Glomerular visceral epithelial cell (primary cell): ENCODE measurements at regions not wholly inside any gene's neighbourhood (a gene's known extent, or its start where the extent isn't known, plus 50 kb on each side); places are given as distances from the start of the nearest gene placed in this dataset.
A peak's percentile ranks its signal among the peaks of the same experiment; 100 is the strongest.
"Not testable (repeated sequence)": the region's sequence is repeated elsewhere in the genome, so short reads cannot be mapped to it uniquely, and the experiment has no call there.

Source experiments
- DNase-seq: peaks from one replicate; pipeline ENCODE4 v3.0.0-alpha.2; 2016; ENCODE audit errors: extremely low spot score

DNA sequence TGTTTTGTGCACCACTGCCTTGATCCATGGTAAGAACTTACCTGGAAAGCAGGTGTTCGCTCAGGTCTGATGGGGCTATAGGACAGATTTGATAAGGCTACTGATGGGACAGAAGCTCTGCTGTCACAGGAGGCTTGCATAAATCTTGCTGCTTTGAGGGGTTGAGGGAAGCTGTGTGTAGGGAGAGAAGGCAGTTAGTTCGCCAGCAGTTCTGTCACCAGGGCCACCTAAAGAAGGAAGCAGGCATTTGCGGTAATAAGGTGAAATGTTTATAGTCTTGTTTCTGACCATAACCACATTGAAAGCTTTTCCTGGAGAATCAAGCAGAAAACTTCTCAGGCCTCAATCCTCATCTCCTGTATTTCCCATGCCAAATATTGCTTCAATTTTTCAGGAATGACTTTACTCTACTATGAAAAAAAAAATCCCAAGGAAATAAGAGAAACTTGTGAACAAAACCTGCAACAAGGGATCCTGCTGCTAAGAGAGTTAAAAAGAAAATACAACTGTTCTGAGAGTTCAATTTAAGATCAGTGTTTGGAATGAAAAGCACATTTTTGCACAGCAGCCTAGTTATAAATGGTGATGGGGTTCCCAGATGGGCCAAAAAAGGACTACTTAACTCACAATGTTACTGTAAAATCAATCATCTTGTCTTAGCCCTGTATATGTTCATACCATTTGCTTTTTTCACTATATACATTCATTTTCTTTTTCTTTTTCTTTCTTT, 122.0 kb upstream of the RANBP3L start:
- DNase-seq, result no peak

DNA sequence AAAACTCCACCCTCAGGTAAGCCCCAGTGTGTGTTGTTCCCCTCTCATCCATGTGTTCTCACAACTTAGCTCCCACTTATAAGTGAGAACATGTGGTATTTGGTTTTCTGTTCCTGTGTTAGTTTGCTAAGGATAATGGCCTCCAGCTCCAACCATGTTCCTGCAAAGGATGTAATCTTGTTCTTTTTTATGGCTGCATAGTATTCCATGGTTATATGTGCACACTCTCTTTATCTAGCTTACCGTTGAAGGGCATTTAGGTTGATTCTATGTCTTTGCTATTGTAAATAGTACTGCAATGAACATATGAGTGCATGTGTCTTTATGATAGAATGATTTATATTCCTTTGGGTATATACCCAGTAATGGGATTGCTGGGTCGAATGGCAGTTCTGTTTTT, 124.4 kb upstream of the RANBP3L start:
- DNase-seq, result not testable (repeated sequence)

DNA sequence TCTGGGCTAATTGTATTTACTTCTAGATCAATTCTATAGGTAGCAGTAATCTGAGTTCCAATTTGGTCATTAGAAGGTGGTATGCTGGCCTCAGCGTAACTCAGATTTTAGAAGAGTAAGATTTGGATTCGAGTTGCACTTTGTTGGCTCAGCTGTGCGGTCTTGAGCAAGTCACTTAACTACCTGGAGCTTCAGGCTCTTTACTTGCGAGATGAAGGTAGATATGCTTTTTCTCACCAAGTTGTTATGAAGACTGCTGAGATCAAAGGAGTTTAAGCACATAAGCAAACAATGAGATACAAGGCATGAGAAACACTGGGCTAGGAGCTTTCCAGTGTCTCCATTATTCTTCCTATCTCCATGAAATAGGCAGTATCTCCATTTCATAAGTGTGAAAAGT, 133.8 kb upstream of the RANBP3L start:
- DNase-seq, result no peak

DNA sequence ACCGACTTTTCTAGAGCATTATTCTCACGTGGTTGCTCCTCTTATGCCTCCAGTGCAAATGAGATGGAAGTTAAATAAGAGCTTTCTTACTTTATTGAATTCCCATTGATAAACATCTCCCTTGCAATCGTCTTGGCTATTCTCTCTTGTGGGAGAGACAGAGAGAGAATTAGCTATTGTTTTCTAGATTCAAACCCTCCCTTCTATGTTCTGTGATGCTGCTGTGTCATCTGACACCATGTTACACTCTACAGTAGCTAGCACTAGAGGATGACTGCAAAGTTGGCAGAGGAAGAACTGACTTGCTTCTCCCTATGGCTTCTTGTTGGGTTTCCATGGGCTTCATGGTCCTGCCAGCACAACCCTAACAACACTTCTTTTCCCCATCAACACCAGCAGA, 134.6 kb upstream of the RANBP3L start:
- no peak for DNase-seq

DNA sequence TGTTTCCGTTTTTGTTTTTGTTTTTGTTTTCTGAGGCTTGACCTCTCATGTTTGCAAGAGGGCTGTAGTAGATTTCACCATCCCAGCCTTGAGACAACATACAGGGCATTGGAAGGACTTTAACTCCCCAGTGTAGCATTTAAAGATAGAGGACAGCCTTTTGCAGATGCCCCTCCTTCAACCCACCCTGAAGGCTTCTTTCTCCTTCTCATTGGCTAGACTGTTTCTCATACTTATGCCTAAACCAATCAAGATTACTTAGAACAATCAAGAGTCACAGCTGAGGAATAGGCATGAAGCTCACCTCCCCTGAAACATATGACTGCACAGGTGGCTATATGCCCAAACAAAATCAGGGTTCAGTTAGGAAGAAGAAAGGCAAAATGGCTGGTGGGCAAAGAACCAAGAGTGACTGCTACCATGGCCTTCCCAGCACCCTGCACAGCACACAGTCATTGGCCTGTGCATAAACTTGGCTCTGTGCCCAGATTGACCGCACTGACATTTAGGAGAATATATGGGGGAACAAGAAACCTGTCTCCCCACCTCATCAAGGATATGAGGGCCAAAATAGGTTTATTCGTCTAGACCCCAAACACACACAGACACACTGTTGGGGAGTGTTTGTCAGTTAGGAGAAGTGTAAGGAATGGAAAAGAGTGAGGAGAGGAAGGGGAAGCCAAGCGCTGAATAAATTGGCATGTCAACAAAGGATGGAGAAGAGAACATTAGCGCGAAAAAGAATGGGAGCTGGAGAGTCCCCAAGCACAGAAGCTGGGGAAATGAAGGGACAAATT, 137.3 kb upstream of the RANBP3L start:
- DNase-seq, result no peak

DNA sequence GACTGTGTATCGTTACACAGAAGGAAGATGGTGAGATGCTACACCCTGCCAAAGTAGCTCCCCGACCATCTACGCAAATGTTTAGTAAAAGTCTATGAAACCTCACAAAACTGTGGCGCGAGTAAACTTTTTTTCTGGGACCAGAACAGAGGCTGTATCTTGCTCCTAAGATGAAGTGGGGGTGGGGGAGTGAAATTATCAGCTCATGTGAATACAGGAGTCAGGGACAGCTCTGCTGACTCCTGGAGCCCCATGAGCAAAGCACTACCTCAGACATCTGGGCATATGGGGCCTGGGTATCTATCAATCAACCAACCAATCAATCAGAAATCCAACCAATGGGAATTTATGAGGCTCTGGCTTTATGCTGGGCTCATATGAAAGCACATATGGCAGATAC, 138.6 kb upstream of the RANBP3L start:
- no peak for DNase-seq

DNA sequence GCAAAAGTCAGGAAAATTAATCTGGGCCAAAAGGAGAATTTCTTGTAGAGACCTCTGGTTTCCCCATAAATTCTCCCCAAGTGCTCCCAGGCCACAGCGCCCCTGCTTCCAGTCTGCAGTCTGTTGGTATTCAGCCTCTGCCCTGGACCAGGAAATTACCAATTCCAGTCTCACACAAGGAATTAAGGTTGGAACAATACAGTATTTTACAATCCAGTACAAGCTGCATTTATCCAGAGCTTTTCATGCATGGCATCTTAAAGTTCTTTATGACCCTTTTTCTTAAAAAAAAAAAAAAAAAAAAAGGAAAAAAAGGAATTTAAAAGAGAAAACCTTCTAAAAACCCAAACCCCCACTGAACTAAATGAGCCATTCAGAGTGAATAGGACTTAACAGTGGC, 139.6 kb upstream of the RANBP3L start:
- DNase-seq, result no peak

DNA sequence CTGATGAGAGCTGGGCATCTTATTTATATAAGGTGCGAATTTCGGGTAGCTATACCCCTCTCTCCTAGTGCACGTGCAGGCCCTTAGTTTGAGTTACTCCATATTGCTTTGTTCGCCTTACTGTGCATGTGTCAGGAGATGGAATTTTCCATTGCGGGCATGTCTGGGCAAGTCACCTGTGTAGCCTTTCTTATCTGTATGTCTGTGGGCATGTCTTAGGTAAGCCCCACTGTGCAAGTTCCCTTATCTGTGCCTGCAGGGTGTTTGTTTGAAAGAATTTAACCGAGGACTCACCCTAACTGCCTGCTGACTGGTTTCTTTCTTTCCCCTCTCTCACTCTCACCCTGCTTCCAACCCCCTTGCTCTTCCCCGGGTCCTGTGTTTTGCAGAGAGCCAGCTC, 140.7 kb upstream of the RANBP3L start:
- DNase-seq, result no peak

DNA sequence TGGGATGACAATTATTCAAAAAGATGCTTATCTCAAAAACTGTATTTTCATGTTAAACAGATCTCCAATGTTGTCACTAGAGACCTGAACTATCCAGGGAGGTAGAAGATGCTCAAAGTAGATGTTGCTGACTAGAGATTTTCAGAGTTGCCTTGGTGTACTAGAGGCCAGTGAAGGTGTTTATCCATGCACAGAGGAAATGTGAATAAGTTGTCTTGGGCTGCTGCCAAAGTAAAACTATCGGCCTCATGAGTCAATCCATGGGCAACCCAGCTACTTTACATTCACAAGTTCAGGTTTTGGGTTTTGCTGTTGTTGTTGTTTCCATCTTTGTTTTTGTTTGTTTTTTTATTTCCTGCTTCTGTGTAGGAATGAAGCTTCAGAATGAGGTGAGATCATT, 141.1 kb upstream of the RANBP3L start:
- DNase-seq, result peak; percentile 44

DNA sequence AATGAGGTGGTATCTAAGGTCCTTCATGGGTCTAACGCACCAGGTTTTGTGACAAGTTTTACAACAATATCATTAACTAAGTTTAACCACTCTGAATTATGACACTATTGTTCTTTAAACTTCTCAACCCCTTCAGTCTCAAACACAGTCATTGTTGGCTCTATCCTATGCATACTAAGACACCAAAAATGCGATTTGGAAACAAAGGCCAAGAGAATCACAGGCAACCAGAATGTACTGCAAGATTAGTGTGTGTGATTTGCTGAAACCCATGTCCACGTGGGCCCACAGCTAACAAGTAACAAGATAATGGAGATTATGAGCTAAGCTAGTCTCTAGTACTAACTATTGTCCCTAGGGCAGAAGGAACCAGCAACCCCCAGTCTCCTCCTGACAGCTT, 142.2 kb upstream of the RANBP3L start:
- no peak for DNase-seq

DNA sequence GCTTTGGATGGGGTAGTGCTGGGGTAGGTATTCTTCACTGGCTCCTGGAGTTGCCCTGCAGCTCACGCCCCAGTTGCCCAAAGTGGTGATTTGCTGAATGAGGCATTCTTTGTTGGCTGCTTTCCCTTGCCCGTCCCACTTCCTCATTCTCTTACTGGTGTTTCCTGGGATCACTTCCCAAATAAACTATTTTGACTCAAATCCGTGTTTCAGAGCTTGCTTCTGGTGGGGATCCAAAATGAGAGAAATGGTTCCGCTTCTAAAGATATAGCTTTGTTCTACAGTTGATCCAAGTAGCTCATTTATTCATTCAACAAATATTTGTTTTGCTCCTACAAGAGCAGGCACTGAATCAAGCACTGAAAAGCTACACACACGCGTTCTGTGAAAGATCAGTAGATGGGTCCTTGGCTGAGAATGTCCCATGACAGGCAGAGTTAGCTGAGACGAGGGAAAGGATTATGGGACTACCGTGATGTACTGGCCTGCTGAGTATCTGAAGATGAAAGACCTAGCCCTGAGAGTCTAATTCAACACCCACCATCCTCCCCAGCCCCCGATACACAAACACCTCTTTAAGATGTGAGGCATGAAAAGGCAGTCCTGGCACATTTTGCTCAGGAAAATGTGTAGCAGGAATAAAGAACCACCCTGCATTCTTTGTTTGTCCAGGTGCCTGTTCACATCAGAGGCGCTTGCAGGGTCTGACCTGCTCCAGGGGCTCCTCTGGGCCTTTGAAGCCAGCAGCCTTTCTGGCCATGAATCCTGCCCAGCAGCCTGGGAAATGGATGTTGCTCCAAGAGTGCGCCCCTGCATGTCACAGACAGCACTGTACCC, 143.1 kb upstream of the RANBP3L start:
- DNase-seq, result no peak

DNA sequence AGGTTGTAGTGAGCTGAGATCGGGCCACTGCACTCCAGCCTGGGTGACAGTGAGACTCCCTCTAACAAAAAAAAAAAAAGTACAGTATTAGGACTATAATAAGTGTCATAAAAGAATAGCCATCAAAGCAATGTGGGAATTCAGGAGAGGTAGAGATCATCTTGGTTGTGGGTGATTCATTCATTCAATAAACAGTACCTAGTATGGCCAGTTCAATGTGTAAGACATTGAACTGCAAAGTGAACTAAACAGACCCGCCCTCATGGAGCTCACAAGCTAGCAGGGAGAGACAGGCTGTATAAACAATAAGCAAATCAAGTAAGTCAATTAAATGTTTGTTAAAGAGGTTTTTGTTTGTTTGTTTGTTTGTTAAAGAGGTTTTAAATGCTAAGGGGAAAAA, 146.1 kb upstream of the RANBP3L start:
- DNase-seq, result no peak

DNA sequence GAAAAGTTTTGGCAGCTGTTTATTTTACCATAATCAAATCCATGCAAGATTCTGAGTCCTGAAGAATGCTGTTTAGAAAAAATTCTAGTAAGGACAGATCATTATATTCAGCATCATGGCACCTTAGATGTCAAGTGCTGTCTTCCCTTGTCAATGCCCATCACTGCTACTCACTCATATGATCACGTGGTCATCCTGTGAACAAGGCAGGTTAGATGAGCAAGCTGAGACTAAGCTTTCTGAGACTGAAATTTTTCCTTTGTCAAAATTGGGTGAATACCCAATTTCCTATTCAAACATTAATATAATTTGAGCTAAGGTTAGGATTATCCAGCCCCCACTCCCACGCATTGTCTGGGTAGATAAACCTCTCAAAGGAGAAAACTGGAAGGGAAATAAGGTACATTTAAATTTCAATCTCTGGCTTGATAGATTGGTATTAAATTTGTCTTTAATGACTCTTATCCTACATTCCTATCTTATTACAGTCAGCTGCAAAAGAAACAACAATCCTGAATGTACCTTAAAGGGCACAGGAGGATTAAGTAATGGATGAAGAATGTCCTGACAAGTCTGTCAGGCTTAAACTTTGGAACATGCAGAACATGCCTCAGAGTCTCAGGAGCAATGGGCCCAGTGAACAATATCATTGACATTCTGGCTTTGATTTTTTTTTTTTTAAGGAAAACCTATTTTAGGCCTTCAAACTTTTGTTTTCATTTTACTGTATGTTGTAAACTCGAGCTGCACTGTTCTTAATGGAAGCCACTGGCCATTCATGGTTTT, 148.7 kb upstream of the RANBP3L start:
- no peak for DNase-seq

DNA sequence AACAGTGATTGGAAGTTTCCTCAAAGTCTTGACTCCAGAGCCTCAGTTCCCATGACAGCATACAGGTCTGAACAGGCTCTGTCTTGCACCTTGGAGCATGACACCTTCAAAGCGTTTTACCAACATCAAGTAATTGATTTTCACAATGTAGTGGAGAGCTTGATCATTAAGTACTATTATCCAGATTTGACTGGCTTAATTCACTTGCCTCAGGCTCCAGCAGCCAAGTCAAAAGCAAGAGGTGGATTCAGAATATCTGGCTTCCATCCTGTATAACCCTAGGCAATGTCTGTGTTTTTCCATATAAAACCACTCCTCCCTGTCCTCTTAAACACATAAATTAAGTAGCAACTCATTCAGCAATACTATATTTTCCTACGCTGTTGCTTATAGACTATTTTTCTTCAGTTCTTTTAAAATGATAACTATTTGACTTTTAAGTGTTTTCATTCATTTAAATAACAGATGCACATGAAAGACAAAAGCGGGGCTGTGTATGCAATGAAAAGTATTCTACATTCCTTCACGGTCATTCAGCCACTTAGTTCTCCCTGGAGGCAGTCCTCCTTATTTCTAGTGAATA, 150.8 kb upstream of the RANBP3L start:
- no peak for DNase-seq

DNA sequence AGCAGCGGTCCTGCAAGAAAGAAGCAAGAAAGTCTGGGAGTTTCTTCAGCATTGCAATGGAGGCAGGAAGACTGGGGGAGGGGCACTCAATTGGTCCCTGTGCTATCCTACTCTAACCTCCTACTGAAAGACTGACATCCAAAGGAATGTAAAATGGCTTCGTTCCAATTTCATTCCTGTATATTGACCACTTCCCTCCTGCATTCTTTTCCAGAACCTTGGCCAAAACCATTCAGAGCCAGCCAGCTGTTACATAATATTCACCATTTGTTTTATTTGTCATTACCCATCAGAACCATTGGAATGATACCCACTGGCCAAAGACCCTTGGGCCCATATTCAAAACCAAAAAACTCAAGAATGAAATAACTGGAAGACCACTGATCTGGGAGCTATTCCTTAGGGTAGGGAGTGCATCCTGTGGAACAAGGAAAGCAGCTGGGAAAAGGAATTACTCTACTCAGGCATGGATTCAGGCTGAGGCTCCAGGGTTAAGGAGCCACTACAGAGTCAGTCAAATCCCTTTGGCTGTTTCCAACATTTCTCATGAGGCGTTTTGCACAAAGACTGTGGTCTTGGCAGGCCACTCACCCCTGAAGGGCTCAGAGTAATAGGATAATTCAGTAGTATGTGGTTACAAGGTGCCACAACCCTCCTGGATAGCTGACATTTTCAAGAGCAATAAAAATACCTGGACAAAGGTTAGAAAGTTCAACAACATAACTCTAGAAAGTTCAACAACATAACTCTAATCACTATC, 148.7 kb upstream of the SLC1A3 start:
- peak; percentile 83 for DNase-seq

DNA sequence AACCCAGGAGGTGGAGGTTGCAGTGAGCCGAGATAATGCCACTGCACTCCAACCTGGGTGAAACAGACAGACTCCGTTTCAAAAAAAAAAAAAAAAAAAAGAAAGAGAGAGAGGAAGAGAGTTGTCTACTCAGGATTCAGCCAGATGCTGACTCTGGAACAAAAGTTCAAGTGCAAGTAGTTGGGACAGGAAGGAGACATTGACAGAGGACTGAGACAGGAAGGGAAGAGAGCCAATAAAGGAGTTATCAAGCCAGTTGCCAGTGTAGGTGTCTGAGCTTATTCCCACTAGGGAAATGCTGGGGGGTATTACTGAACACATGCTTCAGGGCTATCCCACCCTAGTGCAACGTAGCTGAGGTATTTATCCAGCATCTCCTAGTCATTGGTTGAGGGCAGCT, 147.7 kb upstream of the SLC1A3 start:
- no peak for DNase-seq

DNA sequence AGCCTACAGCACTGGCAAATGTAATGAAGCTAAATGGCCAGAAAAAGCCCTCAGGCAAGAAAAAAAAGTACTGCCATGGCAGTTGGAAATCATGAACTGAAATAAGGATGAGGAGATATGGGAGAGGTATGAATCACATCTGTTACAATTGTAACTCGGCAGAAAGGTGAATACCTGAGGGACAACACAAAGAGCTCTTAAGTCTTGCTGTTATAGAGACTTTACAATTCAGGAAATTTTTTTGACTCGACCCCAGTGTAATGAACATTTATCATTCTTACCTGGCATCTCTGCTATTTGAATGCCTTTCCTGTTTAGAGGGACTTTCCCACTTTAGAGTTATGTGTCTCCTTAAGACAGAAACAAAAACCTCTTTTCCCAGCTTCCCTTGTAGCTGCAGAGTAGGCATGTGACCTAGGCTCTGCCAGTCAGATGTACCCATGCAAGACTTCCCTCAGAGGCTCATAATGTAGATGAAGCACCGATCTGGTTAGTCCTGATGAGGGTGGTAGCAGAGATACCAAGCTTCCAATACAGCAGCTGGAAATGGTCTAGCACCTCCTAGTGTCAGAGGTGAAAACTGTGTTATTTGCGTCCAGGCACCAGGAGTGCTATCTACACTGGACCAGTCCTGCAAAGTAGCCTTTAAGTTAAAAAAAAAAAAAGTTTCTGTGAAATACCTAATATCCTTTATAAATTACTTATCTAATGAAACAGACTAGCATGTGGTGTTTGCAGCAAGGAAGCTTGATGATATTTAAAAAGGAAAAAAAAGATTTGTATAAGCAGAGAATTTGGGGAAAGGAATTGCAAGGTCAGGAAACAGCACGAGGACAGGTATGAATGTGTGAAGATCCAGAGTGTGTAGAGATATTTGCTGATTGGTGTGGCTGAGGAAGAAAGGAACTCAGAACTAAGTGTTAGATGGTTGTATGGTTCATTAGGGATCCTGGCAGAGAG, 146.9 kb upstream of the SLC1A3 start:
- no peak for DNase-seq

DNA sequence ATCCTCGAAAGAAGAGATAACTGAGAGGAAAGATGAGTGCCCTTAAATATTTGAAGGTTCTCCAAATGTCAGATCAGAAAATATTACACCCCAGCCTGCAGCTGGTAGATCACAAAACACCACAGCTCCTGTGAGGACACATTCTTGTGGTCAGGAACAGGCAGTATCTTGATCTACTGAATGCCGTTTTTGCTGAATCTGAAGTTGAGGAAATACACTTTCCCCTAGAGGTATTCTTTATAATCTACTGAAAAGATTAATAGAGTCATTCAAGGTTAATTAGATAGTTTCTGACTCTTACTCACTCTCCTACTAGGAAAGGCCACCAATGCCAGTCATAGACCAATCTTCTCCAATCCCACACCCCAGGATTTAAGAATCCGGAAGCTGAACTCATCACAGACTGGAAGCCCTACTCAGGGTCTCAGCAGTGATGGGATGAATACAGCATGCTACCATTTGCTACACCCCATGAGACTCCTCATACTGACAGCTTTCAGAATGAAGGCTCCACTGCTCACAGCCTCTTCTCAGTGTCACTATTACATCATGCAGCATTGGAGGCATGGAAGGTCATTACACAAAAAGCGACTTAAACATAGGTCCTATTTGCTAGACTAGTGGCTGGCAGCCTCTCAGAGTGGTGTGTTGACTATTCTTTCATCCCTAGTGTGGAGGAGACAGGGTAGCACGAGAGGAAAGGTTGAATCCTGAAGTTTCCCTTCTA, 143.9 kb upstream of the SLC1A3 start:
- peak; percentile 51 for DNase-seq

DNA sequence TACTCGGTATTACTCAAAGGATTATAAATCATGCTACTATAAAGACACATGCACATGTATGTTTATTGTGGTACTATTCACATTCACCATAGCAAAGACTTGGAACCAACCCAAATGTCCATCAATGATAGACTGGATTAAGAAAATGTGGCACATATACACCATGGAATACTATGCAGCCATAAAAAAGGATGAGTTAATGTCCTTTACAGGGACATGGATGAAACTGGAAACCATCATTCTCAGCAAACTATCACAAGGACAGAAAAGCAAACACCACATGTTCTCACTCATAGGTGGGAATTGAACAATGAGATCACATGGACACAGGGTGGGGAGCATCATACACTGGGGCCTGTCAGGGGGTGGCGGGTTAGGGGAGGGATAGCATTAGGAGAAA, 130.5 kb upstream of the SLC1A3 start:
- DNase-seq, result not testable (repeated sequence)
